CD4-positive, alpha-beta memory T cell (primary cell): ENCODE measurements at regions not wholly inside any gene's neighbourhood (a gene's known extent, or its start where the extent isn't known, plus 50 kb on each side); places are given as distances from the start of the nearest gene placed in this dataset.

Experiments used
- CTCF ChIA-PET: fragments of 350-600 bp; sonication (Branson Sonifier 250); formaldehyde crosslinking; loops from one replicate; lab custom pipeline; 2021; ENCODE audit warnings: inconsistent platforms; ENCODE audit not compliant: partially characterized antibody; lab: Charles Lee
- POLR2A ChIA-PET: fragments of 350-600 bp; sonication (Branson Sonifier 250); formaldehyde crosslinking; loops from one replicate; lab custom pipeline; 2021; ENCODE audit not compliant: partially characterized antibody; lab: Charles Lee
- DNase-seq, 5 donors: peaks; one replicate each; pipeline versions ENCODE4 v3.0.0 to v3.0.0-alpha.2; 2020 to 2022; ENCODE audit warnings: mixed read lengths in 1 of 5
- H3K27ac ChIP-seq: one replicate; pipeline ENCODE4 v1.7.0; 2013; ENCODE audit warnings: low read depth, low read length
- H3K27me3 ChIP-seq: 2 replicates; pipeline ENCODE4 v1.7.0; 2013; ENCODE audit warnings: mild to moderate bottlenecking, low read length, moderate library complexity; ENCODE audit not compliant: insufficient read depth
- H3K36me3 ChIP-seq: 2 replicates; pipeline ENCODE4 v1.7.0; 2013; ENCODE audit warnings: mild to moderate bottlenecking, low read length, moderate library complexity; ENCODE audit not compliant: insufficient read depth
- H3K4me1 ChIP-seq: 2 replicates; pipeline ENCODE4 v1.7.0; 2013; ENCODE audit warnings: mild to moderate bottlenecking, low read length, moderate library complexity; ENCODE audit not compliant: insufficient read depth
- H3K4me3 ChIP-seq, 2 donors: one replicate each; pipeline ENCODE4 v1.7.0; 2013; ENCODE audit warnings: low read length in 2 of 2, mild to moderate bottlenecking in 1 of 2
- H3K9me3 ChIP-seq, 2 donors: one replicate each; pipeline ENCODE4 v1.7.0; 2013; ENCODE audit warnings: low read length in 2 of 2, control low read depth in 1 of 2; ENCODE audit not compliant: control insufficient read depth in 1 of 2
- H3K27ac Mint-ChIP-seq, 7 donors: one replicate each; pipeline ENCODE4 v1.8.0; 2020 to 2021; ENCODE audit warnings: mixed read lengths in 7 of 7, mild to moderate bottlenecking in 6 of 7, inconsistent platforms in 3 of 7, moderate library complexity in 3 of 7
- H3K27me3 Mint-ChIP-seq, 2 donors: one replicate each; pipeline ENCODE4 v1.8.0; 2020 to 2021; ENCODE audit warnings: mixed read lengths in 2 of 2
- H3K36me3 Mint-ChIP-seq, 2 donors: one replicate each; pipeline ENCODE4 v1.8.0; 2020 to 2021; ENCODE audit warnings: mixed read lengths in 2 of 2, inconsistent platforms in 1 of 2, mild to moderate bottlenecking in 1 of 2
- H3K4me1 Mint-ChIP-seq, 4 donors: one replicate each; pipeline ENCODE4 v1.8.0; 2020 to 2021; ENCODE audit warnings: mixed read lengths in 4 of 4, mild to moderate bottlenecking in 1 of 4
- H3K4me3 Mint-ChIP-seq, 8 donors: one replicate each; pipeline ENCODE4 v1.8.0; 2020 to 2021; ENCODE audit warnings: mixed read lengths in 8 of 8, mild to moderate bottlenecking in 7 of 8, moderate library complexity in 6 of 8, inconsistent platforms in 3 of 8
- H3K9me3 Mint-ChIP-seq, 8 donors: one replicate each; pipeline ENCODE4 v1.8.0; 2020 to 2021; ENCODE audit warnings: mixed read lengths in 8 of 8, mild to moderate bottlenecking in 5 of 8, inconsistent platforms in 3 of 8, moderate library complexity in 1 of 8
- intact Hi-C: fragments of 100-400 bp; cut with micrococcal nuclease; formaldehyde crosslinking; loops from one replicate; pipeline ENCODE4 v1.15.1; 2023

DNA sequence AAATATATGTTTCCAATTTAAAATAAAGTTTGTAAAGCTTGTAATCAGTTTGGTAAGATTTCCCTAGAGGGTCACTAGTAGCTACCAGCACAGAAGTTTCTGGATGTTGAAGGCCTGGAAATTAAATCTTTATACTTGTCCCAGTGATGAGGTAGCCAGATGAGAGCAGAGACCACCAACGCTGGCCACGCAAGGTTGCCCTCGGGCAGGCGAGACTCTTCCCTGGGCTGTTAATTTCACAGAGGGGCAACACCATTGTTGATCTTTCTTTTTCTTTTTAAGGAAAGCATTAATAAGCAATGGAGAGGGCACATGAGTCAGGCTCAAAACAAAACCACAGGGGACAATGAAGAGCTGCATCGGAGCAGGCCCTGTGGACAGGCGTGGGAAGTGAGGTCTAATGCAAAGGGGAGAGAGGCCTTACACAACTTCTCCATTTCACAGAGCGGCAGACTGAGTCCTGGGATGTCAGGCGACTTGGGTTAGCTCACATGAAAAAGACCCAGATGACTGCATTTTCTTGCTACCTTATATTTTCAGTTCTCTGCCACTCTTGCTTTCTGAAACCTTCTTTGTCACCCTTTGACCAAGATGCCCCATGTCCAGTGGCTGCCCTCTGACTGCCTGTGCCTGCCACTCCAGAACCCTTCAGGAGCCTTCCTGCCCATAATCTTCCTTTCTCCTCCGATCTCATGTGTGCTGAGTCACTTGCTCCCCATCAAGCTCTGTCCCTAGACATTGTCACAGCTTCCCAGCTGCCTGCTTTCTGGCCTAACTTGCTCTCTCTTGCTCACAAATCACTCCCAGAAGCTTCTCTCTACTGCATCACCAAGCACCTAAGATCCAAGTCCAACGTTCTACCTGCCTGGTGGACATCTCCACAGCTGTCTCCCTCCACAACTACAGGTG lies 107.7 kb upstream of the CDYL start:
- no peaks in the 10 kb centered on the region for H3K4me1 ChIP-seq
- Mint-ChIP-seq H3K4me3 (no peak overlapping the region), H3K27me3 (peaks cover 3% of the 10 kb centered on the region in 2 donors), H3K36me3 (no peaks in the 10 kb centered on the region), H3K9me3 (no peaks in the 10 kb centered on the region), H3K4me1 (no peaks in the 10 kb centered on the region), H3K27ac (no peak overlapping the region)
- ChIA-PET POLR2A (no interaction called here), CTCF (no interaction called here)
- H3K27me3 ChIP-seq: no peaks in the 10 kb centered on the region
- H3K36me3 ChIP-seq: no peaks in the 10 kb centered on the region
- H3K9me3 ChIP-seq: no peaks in the 10 kb centered on the region
- H3K4me3 ChIP-seq: no peak overlapping the region
- no peak overlapping the region for H3K27ac ChIP-seq
- intact Hi-C loops: no loop called here
- DNase-seq: no peak

DNA sequence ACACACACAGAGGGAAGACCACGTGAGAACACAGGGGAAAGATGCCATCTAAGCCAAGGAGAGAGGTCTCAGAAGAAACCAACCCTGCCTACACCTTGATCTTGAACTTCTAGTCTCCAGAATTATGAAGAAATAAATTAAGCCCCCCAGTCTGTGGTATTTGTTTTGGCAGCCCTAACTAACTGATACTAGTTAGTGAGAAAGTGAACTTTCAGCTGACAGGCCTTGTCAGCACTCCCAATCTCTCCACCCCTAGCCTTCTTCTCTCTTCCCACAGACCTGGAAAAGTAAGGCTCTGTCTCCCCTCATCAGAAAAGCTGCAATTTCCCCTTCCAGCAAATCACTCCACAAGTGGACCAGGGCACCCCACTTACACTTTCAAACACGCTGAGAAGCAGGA lies 108.6 kb upstream of the CDYL start:
- Mint-ChIP-seq H3K4me3 (no peak overlapping the region), H3K27ac (no peak overlapping the region), H3K36me3 (no peaks in the 10 kb centered on the region), H3K4me1 (no peaks in the 10 kb centered on the region), H3K9me3 (no peaks in the 10 kb centered on the region), H3K27me3 (peaks cover 3% of the 10 kb centered on the region in 2 donors)
- ChIA-PET POLR2A (no interaction called here), CTCF (no interaction called here)
- DNase-seq: no peak
- no peak overlapping the region for H3K27ac ChIP-seq
- H3K27me3 ChIP-seq: no peaks in the 10 kb centered on the region
- H3K9me3 ChIP-seq: no peaks in the 10 kb centered on the region
- no peak overlapping the region for H3K4me3 ChIP-seq
- H3K36me3 ChIP-seq: no peaks in the 10 kb centered on the region
- intact Hi-C loops: no loop called here
- H3K4me1 ChIP-seq: no peaks in the 10 kb centered on the region

DNA sequence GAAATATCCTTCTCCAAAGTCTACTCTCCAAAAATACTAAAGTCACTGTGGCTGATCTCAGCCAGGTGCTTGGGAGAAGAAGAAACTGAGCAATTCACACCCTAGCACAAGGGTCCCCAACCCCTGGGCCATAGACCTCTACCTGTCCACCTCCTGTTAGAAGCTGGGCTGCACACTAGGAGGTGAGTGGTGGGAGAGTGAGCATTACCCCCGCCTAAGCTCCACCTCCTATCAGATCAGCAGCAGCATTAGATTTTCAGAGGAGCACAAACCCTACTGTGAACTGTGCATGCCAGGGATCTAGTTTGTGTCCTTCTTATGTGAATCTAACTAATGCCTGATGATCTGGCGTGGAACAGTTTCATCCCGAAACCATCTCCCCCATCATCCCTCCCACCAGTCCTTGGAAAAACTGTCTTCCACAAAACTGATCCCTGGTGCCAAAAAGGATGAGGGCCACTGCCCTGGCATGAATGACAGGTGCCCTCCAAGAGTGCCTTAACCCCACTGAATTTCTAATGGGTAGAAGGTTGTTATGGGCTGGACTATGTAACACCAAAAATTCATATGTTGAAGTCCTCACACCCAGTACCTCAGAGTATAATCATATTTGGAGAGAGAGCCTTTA lies 109.2 kb upstream of the CDYL start:
- no peaks in the 10 kb centered on the region for H3K36me3 Mint-ChIP-seq

DNA sequence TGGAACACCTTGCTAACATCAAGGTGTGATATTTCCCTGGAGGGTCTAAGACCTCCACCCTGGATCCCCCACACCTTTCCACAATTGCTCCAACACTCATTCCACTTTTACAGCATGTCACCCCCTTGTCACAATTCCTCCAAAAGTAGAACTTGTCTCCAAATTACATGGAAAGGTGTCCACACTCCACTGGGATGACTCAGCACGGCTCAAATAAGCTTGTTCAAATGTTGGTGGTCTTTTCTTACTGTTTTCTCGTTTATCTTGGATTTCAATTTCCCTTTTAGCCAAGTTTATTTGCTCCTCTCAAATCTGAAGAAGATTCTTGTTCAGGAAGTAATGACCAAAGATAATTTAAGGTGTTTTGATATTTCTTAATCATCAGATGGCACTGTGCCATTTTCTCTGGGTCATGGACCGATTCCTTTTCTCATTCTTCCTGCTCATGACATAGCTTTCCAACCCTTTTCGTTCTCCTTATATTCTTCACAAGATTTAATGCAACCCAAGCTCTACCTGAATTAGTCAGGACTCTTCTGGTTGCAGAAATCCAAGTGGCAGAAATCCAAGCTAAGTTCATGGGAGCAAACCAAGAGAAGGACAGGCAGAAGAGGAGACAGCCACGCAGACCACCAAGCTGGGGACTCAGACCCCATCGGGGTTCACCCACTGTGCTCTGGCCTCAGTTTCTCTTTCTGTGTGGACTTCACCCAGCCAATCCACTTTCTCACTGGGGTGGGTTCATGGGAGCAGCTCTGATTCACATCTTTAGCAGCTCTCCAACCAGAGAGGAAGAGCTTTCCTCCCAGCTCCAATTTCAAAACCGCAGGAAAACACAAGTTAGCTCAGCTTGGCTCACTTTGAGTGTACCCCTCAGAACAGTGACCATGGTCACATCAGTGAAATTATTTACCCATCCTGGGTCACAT lies 110.5 kb upstream of the CDYL start:
- intact Hi-C loops: no loop called here
- Mint-ChIP-seq H3K4me3 (no peak overlapping the region), H3K4me1 (no peaks in the 10 kb centered on the region), H3K27me3 (peaks cover 3 to 7% of the 10 kb centered on the region in 2 donors), H3K9me3 (no peaks in the 10 kb centered on the region), H3K27ac (no peak overlapping the region), H3K36me3 (no peaks in the 10 kb centered on the region)
- ChIA-PET CTCF (interaction anchor here (1.3 kb wide), 1 partner anchor 14 kb away, joined by 3 read pairs; no protein-coding TSS in a partner anchor), POLR2A (no interaction called here)
- H3K36me3 ChIP-seq: no peaks in the 10 kb centered on the region
- H3K4me1 ChIP-seq: no peaks in the 10 kb centered on the region
- H3K27ac ChIP-seq: no peak overlapping the region
- no peak overlapping the region for H3K4me3 ChIP-seq
- H3K27me3 ChIP-seq: no peaks in the 10 kb centered on the region
- DNase-seq: no peak
- no peaks in the 10 kb centered on the region for H3K9me3 ChIP-seq

More for the DNA sequence above, 109.2 kb upstream of the CDYL start:
- Histone ChIP-seq H3K36me3 (no peaks in the 10 kb centered on the region), H3K4me1 (no peaks in the 10 kb centered on the region), H3K9me3 (no peaks in the 10 kb centered on the region), H3K4me3 (no peak overlapping the region), H3K27me3 (no peaks in the 10 kb centered on the region), H3K27ac (no peak overlapping the region)
- Mint-ChIP-seq H3K27me3 (peaks cover 3% of the 10 kb centered on the region in 2 donors), H3K4me1 (no peaks in the 10 kb centered on the region), H3K27ac (no peak overlapping the region), H3K4me3 (no peak overlapping the region), H3K9me3 (no peaks in the 10 kb centered on the region)
- DNase-seq: no peak
- ChIA-PET POLR2A (no interaction called here), CTCF (no interaction called here)
- intact Hi-C loops: no loop called here

DNA sequence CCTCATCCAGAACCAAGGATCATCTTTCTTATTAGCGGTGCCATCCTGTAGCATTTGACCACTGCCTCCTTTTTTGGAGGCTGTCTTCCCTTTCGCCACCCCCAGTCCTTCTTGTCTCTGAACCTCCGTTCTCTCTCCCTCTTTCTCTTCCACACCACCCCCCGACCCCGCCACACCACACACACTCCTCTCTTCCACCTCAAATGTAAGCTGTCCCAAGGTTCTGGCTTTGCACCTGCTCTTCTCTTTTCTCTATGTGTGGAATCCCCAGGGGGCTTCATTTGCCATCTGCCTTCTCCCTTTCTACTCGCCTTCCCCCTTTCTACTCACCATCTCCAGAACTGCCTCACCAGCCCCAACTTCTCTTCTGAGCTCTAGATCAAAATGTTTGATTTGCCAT lies 111.3 kb upstream of the CDYL start:
- Histone ChIP-seq H3K36me3 (no peaks in the 10 kb centered on the region), H3K4me1 (no peaks in the 10 kb centered on the region), H3K27ac (no peak overlapping the region), H3K4me3 (no peak overlapping the region), H3K9me3 (no peaks in the 10 kb centered on the region), H3K27me3 (no peaks in the 10 kb centered on the region)
- Mint-ChIP-seq H3K9me3 (no peaks in the 10 kb centered on the region), H3K27me3 (peaks cover 3 to 7% of the 10 kb centered on the region in 2 donors), H3K36me3 (no peaks in the 10 kb centered on the region), H3K4me3 (no peak overlapping the region), H3K4me1 (no peaks in the 10 kb centered on the region), H3K27ac (no peak overlapping the region)
- intact Hi-C loops: no loop called here
- DNase-seq: no peak
- POLR2A ChIA-PET: no interaction called here
- CTCF ChIA-PET: interaction anchor here (1.3 kb wide), 1 partner anchor 15 kb away, joined by 3 read pairs; no protein-coding TSS in a partner anchor

DNA sequence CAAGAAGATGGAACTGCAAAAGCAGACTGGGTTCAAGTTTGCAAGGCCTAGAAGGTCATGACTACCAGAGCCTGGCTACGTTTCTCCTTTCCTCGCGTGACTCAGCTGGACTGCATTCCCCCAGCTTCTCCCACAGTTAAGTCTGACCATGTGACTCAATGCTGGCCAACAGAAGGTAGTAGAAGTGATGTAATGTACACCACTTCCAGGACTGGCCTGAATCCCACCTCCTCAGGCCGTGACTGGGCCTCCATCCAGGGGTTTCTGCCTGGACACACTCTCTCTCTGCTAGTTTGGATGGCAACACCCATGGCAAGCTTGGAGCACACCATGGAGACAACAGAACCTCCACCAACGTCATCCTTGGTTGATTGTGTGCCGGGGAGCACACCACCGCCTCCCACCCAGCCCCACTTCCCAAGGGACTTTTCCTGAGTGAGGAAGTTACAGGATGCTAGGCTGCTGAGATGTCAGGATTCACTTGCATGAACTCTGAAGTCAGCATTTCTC lies 112.0 kb upstream of the CDYL start:
- Histone ChIP-seq H3K4me1 (no peaks in the 10 kb centered on the region), H3K27ac (no peak overlapping the region), H3K9me3 (no peaks in the 10 kb centered on the region), H3K4me3 (no peak overlapping the region), H3K36me3 (no peaks in the 10 kb centered on the region), H3K27me3 (no peaks in the 10 kb centered on the region)
- no peaks in the 10 kb centered on the region for H3K36me3 Mint-ChIP-seq
- H3K4me1 Mint-ChIP-seq: no peaks in the 10 kb centered on the region
- ChIA-PET CTCF (no interaction called here), POLR2A (no interaction called here)
- peaks cover 3 to 7% of the 10 kb centered on the region in 2 donors for H3K27me3 Mint-ChIP-seq
- H3K4me3 Mint-ChIP-seq: no peak overlapping the region
- H3K9me3 Mint-ChIP-seq: no peaks in the 10 kb centered on the region
- no peak for DNase-seq
- intact Hi-C loops: no loop called here
- no peak overlapping the region for H3K27ac Mint-ChIP-seq

DNA sequence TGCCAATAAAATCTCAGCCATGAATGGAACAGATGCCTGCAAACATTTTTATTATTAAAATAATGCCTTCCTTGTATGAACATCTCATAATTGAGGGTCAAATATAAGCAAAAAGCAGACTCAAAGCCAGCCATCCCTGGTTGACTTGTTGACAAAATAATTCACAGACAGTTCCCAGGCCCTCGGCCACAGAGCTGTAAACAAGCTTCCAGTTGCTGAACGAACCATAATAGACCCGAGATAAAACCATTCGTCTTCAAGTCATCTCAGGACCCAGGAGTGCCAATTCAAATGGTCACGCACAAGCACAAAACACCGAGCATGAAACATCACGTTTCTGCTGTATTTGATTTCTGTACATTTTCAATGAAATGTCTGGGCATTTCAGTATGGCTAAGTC lies 113.3 kb upstream of the CDYL start:
- H3K4me3 Mint-ChIP-seq: no peak overlapping the region
- intact Hi-C loops: no loop called here
- Histone ChIP-seq H3K4me1 (no peaks in the 10 kb centered on the region), H3K36me3 (no peaks in the 10 kb centered on the region), H3K27me3 (no peaks in the 10 kb centered on the region), H3K4me3 (no peak overlapping the region), H3K27ac (no peak overlapping the region), H3K9me3 (no peaks in the 10 kb centered on the region)
- H3K27ac Mint-ChIP-seq: no peak overlapping the region
- peaks cover 5 to 7% of the 10 kb centered on the region in 2 donors for H3K27me3 Mint-ChIP-seq
- H3K4me1 Mint-ChIP-seq: no peaks in the 10 kb centered on the region
- ChIA-PET CTCF (no interaction called here), POLR2A (no interaction called here)
- peaks cover 0 to 4% (median 0%) of the 10 kb centered on the region in 8 donors for H3K9me3 Mint-ChIP-seq
- no peak for DNase-seq
- no peaks in the 10 kb centered on the region for H3K36me3 Mint-ChIP-seq
